Fibroblast of upper back skin (primary cell): ENCODE measurements at regions not wholly inside any gene's neighbourhood (a gene's known extent, or its start where the extent isn't known, plus 50 kb on each side); places are given as distances from the start of the nearest gene placed in this dataset.
"Not testable (repeated sequence)": the region's sequence is repeated elsewhere in the genome, so short reads cannot be mapped to it uniquely, and the experiment has no call there.

Experiments used
- DNase-seq: peaks from one replicate; pipeline ENCODE4 v3.0.0-alpha.2; 2013

- DNase-seq = no peak
Observed at GRCh38 chrX:96540111-96540631, 144.5 kb upstream of the DIAPH2 start.

DNA sequence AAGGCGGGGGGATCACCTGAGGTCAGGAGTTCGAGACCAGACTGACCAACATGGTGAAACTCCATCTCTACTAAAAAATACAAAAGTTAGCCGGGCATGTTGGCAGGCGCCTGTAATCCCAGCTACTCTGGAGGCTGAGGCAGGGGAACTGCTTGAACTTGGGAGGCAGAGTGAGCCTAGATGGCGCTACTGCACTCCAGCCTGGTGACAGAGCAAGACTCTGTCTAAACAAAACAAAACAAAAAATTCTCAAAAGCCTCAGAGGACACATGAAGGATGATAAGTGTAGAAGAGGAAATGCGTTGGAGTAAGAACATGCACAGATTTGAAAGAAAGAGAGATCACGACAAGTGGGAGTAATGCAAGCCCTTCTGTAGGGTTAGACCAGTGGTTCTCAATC is 138.4 kb upstream of the DIAPH2 start:
- DNase-seq = not testable (repeated sequence)

GRCh38 chrX:96551322-96551872 is 133.2 kb upstream of the DIAPH2 start:
- no peak for DNase-seq

GRCh38 chrX:96556886-96557285 is 127.8 kb upstream of the DIAPH2 start:
- DNase-seq = no peak

DNA sequence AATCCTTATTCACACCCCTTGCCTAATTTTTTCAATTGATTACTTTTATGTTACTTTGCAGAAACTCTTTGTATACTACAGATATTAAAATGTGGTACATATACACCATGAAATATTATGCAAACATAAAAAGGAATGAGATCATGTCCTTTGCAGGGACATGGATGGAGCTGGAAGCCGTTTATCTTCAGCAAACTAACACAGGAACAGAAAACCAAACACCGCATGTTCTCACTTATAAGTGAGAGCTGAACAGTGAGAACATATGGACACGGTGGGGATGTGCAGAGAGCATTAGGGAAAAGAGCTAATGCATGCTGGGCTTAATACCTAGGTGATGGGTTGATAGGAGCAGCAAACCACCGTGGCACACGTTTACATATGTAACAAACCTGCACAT is 123.5 kb upstream of the DIAPH2 start:
- not testable (repeated sequence) for DNase-seq

GRCh38 chrX:96563646-96564045 is 121.0 kb upstream of the DIAPH2 start:
- DNase-seq = no peak

DNA sequence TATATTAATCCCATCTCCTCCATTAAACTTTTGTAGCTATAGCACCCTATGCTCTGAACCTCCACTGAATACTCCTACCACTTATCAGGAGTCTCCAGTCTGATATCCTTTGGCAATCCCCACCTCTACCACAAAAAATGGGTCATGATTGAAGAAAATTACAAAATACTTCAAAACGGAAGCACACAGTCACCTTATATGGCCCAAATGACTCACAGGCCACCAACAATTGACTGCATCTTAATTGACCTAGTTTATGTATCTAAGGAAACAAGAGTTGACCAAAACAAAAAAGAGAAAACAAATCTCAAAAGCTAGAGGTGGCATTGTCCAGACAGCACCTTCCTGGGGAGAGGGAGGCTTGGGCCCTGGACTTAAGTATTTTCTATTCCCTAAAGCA is 120.0 kb upstream of the DIAPH2 start:
- DNase-seq = no peak

DNA sequence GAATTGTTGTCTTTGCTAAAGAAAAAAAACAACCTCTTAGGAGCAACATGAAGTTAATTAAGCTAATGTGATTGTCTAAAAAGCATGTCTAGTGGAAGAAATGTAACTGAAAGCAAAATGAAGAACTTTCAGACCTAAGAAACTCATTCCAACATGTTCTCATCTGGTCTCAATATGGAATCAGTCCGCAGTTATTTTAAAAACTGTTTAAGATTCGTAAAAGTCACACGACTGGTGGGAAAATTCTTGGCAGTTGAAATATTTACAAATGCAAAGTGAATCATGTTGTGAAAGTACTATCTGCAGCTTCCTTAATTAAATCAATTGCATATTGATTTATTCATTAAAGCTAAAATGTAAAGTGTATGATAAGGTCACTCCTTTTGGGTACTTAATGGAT is 117.8 kb upstream of the DIAPH2 start:
- no peak for DNase-seq

DNA sequence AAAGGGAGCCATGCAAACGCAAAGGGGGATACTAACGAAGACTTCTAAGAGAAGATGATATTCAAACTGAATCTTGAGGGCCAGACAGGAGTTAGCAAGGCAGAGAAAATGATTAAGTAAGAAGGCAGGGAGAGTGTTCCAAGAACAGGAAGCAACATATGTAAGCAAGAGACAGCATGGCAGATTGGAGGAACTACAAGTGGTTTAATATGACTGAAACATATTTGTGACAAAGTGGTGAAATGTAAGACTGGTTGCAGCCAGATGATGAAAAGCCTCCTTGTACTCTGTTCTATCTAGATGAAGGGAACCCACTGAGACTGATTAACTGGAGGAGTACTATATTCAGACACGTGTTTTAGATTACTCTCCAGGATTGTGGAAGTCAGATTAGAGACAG is 116.6 kb upstream of the DIAPH2 start:
- DNase-seq = no peak

- no peak for DNase-seq
Observed at GRCh38 chrX:96569034-96569433, 115.6 kb upstream of the DIAPH2 start.

- no peak for DNase-seq
Observed at GRCh38 chrX:96575011-96575410, 109.6 kb upstream of the DIAPH2 start.

DNA sequence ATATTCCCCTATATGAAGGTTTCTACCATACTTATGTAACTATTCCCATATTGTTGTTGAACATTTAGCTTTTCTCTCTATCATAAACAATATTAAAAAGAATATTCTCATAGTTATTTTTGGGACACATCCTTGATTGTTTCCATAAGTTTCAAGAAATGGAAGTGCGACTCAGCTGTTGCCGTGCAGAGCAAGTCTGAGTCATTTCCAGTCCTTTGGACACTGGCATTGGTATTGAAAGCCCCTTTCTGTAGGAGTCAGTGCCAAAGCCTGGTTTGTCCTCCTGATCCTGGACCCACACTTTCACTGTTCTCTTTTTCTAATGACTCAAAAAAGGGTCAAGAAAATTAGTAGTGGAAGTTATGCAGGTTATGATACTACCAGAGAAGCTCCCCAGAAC is 108.3 kb upstream of the DIAPH2 start:
- DNase-seq = peak; percentile 18

- no peak for DNase-seq
Observed at GRCh38 chrX:96578781-96579180, 105.9 kb upstream of the DIAPH2 start.

DNA sequence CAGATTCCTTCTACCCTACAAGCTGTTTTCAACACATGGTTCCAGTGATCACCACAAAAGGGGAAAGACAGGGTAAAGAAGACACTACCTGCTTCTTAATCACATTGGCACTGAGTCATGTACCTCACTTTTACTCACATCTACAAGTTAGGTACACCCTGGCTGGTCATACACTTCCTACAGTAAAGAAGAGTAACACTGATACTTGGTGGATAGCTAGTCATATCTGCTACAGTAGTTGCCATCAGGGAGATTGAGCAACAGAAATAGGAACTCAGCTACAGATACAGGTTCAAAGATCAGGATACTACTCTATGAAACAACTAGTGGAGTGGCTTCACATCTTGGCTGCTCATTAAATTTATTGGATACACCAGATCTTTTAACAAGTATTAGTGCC is 105.4 kb upstream of the DIAPH2 start:
- DNase-seq = no peak

GRCh38 chrX:96590403-96590802 is 94.2 kb upstream of the DIAPH2 start:
- DNase-seq = no peak

DNA sequence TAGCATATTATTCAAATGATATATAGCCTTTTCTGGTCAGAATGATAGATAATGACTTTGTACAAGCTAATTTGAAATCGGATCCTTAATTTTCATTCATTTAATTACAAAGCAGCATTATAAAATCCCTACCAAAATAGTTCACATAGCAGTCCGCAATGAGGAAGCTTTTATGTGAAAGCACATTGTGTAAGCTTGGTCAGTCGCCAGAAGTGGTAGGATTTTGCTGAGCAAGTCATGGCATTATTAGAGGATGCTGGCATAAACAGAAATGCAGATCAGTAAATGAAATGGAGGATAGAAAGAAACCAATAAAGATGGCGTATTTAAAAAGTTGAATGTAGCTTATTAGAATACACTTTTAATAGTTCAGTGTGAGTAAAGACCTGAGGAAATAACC is 93.2 kb upstream of the DIAPH2 start:
- DNase-seq = no peak

DNA sequence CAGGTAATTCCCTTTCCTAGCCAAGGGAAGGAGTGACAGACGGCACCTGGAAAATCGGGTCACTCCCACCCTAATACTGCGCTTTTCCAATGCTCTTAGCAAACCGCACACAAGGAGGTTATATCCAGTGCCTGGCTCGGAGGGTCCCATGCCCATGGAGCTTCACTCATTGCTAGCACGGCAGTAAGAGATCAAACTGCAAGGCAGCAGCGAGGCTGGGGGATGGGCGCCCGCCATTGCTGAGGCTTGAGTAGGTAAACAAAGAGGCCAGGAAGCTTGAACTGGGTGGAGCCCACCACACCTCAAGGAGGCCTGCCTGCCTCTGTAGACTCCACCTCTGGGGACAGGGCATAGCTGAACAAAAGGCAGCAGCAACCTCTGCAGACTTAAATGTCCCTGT is 86.8 kb upstream of the DIAPH2 start:
- not testable (repeated sequence) for DNase-seq

DNA sequence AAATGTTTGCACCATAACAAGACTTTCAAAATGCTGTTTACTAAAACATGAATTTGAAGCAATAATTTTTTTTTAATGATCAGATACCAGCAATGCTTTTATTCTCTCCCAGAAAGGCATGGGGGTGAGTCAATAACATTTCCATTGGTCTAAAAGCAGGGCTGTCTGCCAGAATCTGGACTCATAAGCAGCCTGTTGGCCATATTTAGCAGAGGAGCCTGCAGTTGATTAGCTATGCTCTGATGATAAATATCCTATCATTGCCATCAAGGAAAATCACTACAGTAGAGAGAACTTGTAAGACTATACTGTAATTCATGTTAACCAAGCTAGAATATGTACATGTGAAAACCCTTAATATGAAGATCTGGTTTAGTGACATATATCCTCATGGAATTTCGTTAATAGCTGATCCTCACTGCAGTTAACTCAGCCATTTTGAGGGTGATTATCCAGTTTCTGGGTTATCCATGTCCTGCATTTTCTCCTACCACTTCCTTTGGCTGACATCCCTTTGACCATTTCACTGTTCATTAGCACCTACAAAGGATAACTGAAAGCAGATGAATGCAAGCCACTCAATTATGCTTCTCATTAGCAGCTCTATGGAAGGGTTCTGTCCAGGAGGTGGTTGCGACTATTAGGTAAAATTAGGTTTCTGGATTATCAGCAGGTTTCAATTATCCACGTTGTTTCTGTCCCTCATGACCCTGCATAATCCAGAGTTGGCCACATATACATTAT is 72.9 kb upstream of the DIAPH2 start:
- peak; percentile 77 for DNase-seq

GRCh38 chrX:96615448-96615847 is 69.2 kb upstream of the DIAPH2 start:
- DNase-seq = no peak

DNA sequence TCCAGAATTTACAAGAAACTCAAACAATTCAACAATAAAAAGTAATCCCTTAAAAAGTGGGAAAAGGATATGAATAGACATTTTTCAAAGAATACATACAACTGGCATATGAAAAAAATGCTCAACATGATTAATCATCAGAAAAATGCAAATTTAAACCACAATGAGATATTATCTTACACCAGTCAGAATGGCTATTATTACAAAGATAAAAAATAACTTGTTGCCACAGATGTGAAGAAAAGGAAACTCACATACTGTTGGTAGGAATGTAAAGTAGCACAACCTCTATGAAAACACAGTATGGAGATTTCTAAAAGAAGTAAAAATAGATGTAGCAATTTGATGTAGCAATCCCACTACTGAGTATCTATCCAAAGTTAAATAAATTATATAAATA is 65.1 kb upstream of the DIAPH2 start:
- peak; percentile 31 for DNase-seq

- peak; percentile 8 for DNase-seq
Observed at GRCh38 chrX:96621811-96622210, 62.8 kb upstream of the DIAPH2 start.
